GM12872 (cell line): ENCODE measurements at regions not wholly inside any gene's neighbourhood (a gene's known extent, or its start where the extent isn't known, plus 50 kb on each side); places are given as distances from the start of the nearest gene placed in this dataset.
A peak's percentile ranks its signal among the peaks of the same experiment; 100 is the strongest.

Source experiments
- TF ChIP-seq, protein P1 (sequence below): IDR thresholded peaks from 3 replicates; pipeline ENCODE4 v1.5.1; 2011; ENCODE audit warnings: low read depth, mild to moderate bottlenecking, low read length, moderate library complexity; ENCODE audit not compliant: insufficient read depth

DNA sequence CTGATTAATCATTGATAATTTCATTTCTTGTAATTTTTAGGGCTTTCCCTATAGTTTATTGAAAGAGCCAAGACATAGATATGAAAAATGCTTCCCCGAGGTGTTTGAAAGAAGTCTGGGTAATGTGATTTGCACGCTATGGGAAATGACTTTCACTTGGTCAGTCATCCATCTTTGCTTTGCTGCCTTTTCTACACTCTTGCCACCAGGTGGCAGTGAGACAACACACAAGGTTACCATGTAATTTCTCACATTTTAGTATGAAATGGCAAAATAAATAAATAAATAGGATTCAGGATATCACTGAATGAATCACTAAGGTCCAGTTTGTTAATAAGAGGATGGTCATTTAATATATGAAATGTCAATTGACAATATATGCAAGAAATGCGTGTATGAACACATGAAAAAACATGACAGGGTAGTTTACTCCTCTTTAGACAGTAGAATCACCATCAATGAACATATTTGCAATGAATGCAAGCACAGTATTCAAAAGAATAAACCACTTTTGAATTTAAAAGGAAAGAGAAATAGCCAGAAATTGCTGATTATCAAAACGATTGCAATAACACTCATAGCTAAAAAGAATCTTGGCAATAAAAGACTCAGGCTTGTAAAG, 52.2 kb upstream of the KCNH7 start:
- TF ChIP-seq, protein P1, sequence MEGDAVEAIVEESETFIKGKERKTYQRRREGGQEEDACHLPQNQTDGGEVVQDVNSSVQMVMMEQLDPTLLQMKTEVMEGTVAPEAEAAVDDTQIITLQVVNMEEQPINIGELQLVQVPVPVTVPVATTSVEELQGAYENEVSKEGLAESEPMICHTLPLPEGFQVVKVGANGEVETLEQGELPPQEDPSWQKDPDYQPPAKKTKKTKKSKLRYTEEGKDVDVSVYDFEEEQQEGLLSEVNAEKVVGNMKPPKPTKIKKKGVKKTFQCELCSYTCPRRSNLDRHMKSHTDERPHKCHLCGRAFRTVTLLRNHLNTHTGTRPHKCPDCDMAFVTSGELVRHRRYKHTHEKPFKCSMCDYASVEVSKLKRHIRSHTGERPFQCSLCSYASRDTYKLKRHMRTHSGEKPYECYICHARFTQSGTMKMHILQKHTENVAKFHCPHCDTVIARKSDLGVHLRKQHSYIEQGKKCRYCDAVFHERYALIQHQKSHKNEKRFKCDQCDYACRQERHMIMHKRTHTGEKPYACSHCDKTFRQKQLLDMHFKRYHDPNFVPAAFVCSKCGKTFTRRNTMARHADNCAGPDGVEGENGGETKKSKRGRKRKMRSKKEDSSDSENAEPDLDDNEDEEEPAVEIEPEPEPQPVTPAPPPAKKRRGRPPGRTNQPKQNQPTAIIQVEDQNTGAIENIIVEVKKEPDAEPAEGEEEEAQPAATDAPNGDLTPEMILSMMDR = peak; percentile 76

DNA sequence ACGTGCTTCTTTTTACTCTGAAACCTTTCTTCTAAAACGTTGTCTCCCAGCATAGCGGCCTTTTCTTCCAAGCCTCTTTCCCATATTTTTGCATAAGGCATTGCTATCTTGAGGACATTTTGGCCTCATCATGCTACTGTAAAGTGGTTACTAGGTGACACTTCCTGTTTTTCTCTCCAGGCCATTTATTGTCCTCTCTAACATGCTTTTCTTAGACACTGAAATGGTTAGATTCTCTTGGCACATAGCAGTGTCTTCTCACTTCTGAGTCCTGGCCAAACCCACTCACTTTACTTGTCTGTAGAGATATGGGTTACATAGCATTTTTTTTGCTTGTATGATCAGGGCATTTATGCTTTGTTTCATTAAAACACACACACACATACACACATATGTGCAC, 50.1 kb upstream of the KCNH7 start:
- TF ChIP-seq, protein P1 = no peak
